H54 (cell line): ENCODE measurements at regions not wholly inside any gene's neighbourhood (a gene's known extent, or its start where the extent isn't known, plus 50 kb on each side); places are given as distances from the start of the nearest gene placed in this dataset.
"Not testable (repeated sequence)": the region's sequence is repeated elsewhere in the genome, so short reads cannot be mapped to it uniquely, and the experiment has no call there.

Experiments
- DNase-seq: peaks from one replicate; pipeline ENCODE4 v3.0.0; 2011; ENCODE audit warnings: low spot score, mixed read lengths; ENCODE audit not compliant: insufficient read length
- FAIRE-seq: peaks from 3 replicates; lab custom pipeline; 2011; peaks lifted over from hg19 to GRCh38; lab: Jason Lieb, UNC
- POLR2A ChIP-seq: IDR thresholded peaks from 2 replicates; pipeline ENCODE4 v1.6.1; 2011; ENCODE audit warnings: low read depth, mild to moderate bottlenecking, low read length

GRCh38 chr4:189858435-189858834 lies 82.2 kb upstream of the FRG1 start:
- DNase-seq (no peak), FAIRE-seq (no peak)
- TF ChIP-seq POLR2A: no peak

GRCh38 chr4:189861101-189861500 lies 79.6 kb upstream of the FRG1 start:
- no peak for FAIRE-seq
- TF ChIP-seq POLR2A: no peak
- DNase-seq: no peak

- FAIRE-seq (no peak), DNase-seq (no peak)
- no peak for TF ChIP-seq POLR2A
Observed at GRCh38 chr4:189869236-189869635, 71.4 kb upstream of the FRG1 start.

DNA sequence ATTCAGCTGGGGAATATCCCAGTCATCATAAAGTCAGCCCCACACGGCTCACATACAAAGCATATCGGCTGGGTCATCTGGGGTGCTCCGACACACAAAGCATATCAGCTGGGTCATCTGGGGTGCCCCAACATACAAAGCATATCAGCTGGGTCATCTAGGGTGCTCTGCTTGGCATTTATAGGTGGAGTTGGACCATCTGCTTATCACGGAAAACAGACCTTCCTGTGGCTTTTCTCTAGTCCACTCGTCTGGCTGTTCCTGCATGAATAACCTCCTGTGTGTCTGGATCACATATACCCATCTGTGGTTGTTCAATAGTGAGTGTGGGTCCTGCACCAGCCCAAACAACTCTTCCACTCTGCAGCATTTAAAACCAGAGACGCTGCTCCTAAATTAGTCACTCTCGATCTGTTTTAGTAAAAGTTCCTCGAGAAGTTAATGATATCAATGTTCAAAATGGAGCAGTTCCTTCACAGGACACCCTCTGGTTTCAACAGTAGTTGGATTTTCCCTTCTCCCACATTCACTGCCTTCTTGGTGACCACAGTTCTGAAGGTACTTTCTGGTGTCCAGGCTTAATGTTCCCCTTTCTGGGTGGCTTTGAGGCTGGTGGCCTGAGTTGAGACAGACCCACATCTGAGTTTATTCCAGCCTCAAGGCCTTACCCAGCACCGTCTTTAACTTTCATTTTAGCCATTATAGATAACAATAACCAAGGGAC lies 70.0 kb upstream of the FRG1 start:
- FAIRE-seq (no peak), DNase-seq (no peak)
- TF ChIP-seq POLR2A: no peak

GRCh38 chr4:189874591-189874990 lies 66.1 kb upstream of the FRG1 start:
- DNase-seq: no peak
- no peak for TF ChIP-seq POLR2A
- no peak for FAIRE-seq

- not testable (repeated sequence) for FAIRE-seq, DNase-seq
Observed at GRCh38 chr4:189881190-189881589, 59.5 kb upstream of the FRG1 start.

DNA sequence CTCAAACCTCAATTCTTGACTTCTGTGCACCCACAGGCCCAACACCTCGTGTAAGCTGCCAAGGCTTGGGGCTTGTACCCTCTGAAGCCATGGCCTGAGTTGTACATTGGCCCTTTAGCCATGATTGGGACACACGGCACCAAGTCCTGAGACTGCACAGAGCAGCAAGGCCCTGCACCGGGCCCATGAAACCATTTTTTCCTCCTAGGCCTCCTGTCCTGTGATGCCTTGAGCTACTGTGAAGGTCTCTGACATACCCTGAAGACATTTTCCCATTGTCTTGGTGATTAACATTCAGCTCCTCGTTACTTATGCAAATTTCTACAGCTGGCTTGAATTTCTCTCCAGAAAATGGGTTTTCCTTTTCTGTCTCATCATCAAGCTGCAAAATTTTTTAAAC lies 52.3 kb upstream of the FRG1 start:
- DNase-seq, FAIRE-seq: not testable (repeated sequence)
